H1 (cell line): ENCODE measurements at regions not wholly inside any gene's neighbourhood (a gene's known extent, or its start where the extent isn't known, plus 50 kb on each side); places are given as distances from the start of the nearest gene placed in this dataset.

Experiments
- ATF3 ChIP-seq: IDR thresholded peaks from 2 replicates; pipeline ENCODE4 v1.6.1; 2011; ENCODE audit warnings: low read depth, mild to moderate bottlenecking, low read length; ENCODE audit not compliant: insufficient read depth
- BCL11A ChIP-seq, 2 experiments: IDR thresholded peaks; one replicate each; pipeline ENCODE4 v1.6.1; 2011; ENCODE audit warnings: low read depth in 2 of 2, low read length in 2 of 2, mild to moderate bottlenecking in 2 of 2
- CHD7 ChIP-seq: fragments of 300-600 bp; sonication (generic); IDR thresholded peaks from 2 replicates; pipeline ENCODE4 v1.7.1; 2012; ENCODE audit warnings: low read length, moderate library complexity, mild to moderate bottlenecking, inconsistent platforms; ENCODE audit not compliant: insufficient replicate concordance
- RFX5 ChIP-seq: IDR thresholded peaks from 2 replicates; pipeline ENCODE4 v1.6.1; 2011; ENCODE audit warnings: low read depth, low read length, improper control_type of control experiment, borderline replicate concordance

- TF ChIP-seq ATF3: no peak
- TF ChIP-seq RFX5: no peak
- TF ChIP-seq CHD7: no peak
- no peak for TF ChIP-seq BCL11A (IDR thresholded peaks at IDR 0.05; ENCODE audit: low read depth in 2 of 2, low read length in 2 of 2)
- TF ChIP-seq, all 59 proteins: peak for 0
Observed at GRCh38 chr3:96428097-96428496, 386.3 kb upstream of the EPHA6 start (continued).
